ENCODE measurements at regions not wholly inside any gene's neighbourhood (a gene's known extent, or its start where the extent isn't known, plus 50 kb on each side); places are given as distances from the start of the nearest gene placed in this dataset.
A peak's percentile ranks its signal among the peaks of the same experiment; 100 is the strongest.
"Not testable (repeated sequence)": the region's sequence is repeated elsewhere in the genome, so short reads cannot be mapped to it uniquely, and the experiment has no call there.

DNA sequence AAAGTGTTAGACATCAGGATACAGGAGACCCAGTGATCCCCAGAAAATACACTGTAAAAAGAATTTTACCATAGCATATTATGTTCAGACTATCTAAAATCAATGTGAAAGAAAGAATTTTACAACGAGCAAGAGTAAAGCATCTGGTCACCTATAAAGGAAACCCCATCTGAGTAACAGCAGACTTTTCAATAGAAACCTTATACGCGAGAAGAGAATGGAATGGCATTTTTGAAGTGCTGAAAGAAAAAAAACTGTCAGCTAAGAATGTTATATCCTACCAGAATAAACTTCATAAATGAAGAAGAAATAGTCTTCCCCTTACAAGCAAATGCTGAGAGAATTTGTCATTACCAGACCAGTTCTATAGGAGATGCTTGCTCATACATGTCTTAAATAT lies 532.1 kb upstream of the NR5A2 start:
- no peak overlapping the region for H3K4ac ChIP-seq (ENCODE audit: low read depth, low read length)
- H3K9ac ChIP-seq (ENCODE audit: low read length) = no peak overlapping the region
- H4K91ac ChIP-seq (ENCODE audit: low read depth, low read length) = no peak overlapping the region
- no peak overlapping the region for H4K12ac ChIP-seq (ENCODE audit: low read depth, low read length)
- H3K9me3 ChIP-seq (ENCODE audit: insufficient read depth, low read depth, low read length) = no peaks in the 10 kb centered on the region
- H3K4me2 ChIP-seq (ENCODE audit: low read length) = no peak overlapping the region
- no peak overlapping the region for H3K27ac ChIP-seq (ENCODE audit: low read depth, low read length)
- H3K23ac ChIP-seq (ENCODE audit: low read length) = no peak overlapping the region
- H2BK12ac ChIP-seq (ENCODE audit: low read length) = no peak overlapping the region
- no peak overlapping the region for H4K8ac ChIP-seq (ENCODE audit: low read depth, low read length)
- no peak overlapping the region for H2BK5ac ChIP-seq (ENCODE audit: low read depth, low read length, poor library complexity)
- no peaks in the 10 kb centered on the region for H3K79me2 ChIP-seq (ENCODE audit: control insufficient read depth, insufficient read depth, low read length, poor library complexity)
- H3K4me3 ChIP-seq (ENCODE audit: low read depth, low read length) = no peak overlapping the region
- H3K27me3 ChIP-seq (ENCODE audit: insufficient read depth, low read length) = no peaks in the 10 kb centered on the region
- H3K79me1 ChIP-seq (ENCODE audit: low read length) = no peaks in the 10 kb centered on the region
- no peak for DNase-seq
- H2AK5ac ChIP-seq (ENCODE audit: low read length) = no peak overlapping the region
- H3K18ac ChIP-seq (ENCODE audit: low read length) = no peak overlapping the region
- H3K36me3 ChIP-seq (ENCODE audit: control insufficient read depth in 1 of 2, insufficient read depth in 2 of 2, low read length in 2 of 2) = no peaks in the 10 kb centered on the region
- no peak overlapping the region for H2AFZ ChIP-seq (ENCODE audit: insufficient read depth, low read length, poor library complexity)
- H3K14ac ChIP-seq (ENCODE audit: low read length) = no peak overlapping the region
- no CpG with 5 or more reads among the region's 3 CpGs for WGBS (ENCODE audit: extremely low coverage, insufficient coverage, insufficient read length)
- H3K4me1 ChIP-seq (ENCODE audit: control insufficient read depth in 1 of 2, insufficient read depth in 2 of 2, low read length in 2 of 2) = no peaks in the 10 kb centered on the region
- no peak overlapping the region for H2BK120ac ChIP-seq (ENCODE audit: insufficient read depth, low read length, poor library complexity)

DNA sequence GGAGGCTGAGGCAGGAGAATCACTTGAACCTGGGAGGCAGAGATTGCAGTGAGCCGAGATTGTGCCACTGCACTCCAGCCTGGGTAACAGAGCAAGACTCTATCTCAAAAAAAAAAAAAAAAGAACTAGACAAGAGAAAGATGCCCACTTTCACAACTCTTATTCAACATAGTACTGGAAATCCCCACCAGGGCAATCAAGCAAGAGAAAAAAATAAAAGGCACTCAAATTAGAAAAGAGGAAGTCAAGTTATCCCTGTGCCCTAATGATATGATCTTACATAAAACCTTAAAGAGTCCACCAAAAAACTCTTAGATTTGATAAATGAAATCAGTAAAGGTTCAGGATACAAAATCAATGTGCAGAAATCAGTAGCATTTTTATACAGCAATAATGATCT lies 528.7 kb upstream of the NR5A2 start:
- not testable (repeated sequence) for H3K27me3 ChIP-seq (ENCODE audit: insufficient read depth, low read length); H3K4ac ChIP-seq (ENCODE audit: low read depth, low read length); H3K9me3 ChIP-seq (ENCODE audit: insufficient read depth, low read depth, low read length); H3K27ac ChIP-seq (ENCODE audit: low read depth, low read length); H4K8ac ChIP-seq (ENCODE audit: low read depth, low read length); H2BK5ac ChIP-seq (ENCODE audit: low read depth, low read length, poor library complexity); DNase-seq; H2BK12ac ChIP-seq (ENCODE audit: low read length); H3K4me2 ChIP-seq (ENCODE audit: low read length); H3K79me1 ChIP-seq (ENCODE audit: low read length); H2AFZ ChIP-seq (ENCODE audit: insufficient read depth, low read length, poor library complexity); H4K12ac ChIP-seq (ENCODE audit: low read depth, low read length); H4K91ac ChIP-seq (ENCODE audit: low read depth, low read length); H3K79me2 ChIP-seq (ENCODE audit: control insufficient read depth, insufficient read depth, low read length, poor library complexity); H3K18ac ChIP-seq (ENCODE audit: low read length); H3K4me1 ChIP-seq (ENCODE audit: control insufficient read depth in 1 of 2, insufficient read depth in 2 of 2, low read length in 2 of 2); H2AK5ac ChIP-seq (ENCODE audit: low read length); H3K4me3 ChIP-seq (ENCODE audit: low read depth, low read length); H3K23ac ChIP-seq (ENCODE audit: low read length); H2BK120ac ChIP-seq (ENCODE audit: insufficient read depth, low read length, poor library complexity); H3K36me3 ChIP-seq (ENCODE audit: control insufficient read depth in 1 of 2, insufficient read depth in 2 of 2, low read length in 2 of 2); H3K9ac ChIP-seq (ENCODE audit: low read length); H3K14ac ChIP-seq (ENCODE audit: low read length)
- no CpG with 5 or more reads among the region's 1 CpG for WGBS (ENCODE audit: extremely low coverage, insufficient coverage, insufficient read length)

DNA sequence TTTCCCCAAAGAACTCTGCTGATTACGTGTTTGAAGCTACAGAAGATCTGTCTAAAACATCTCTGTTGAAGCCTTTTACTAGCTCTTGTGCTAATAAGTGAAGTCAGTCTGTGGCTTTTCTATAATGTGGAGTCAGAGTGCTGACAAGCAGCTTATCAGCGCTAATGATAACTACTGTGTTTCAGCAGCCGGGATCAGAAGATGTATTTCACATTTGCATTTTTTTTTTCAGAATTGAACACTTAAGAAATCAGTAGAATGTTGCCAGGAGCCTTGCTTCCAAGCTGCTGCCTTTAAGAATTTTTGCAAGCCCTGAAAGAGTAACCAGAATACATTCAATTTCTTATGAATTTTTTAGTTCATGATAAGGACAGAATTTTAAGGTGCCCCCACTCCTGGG lies 519.4 kb upstream of the NR5A2 start:
- Histone ChIP-seq H2AFZ (ENCODE audit: insufficient read depth, low read length, poor library complexity) (no peak overlapping the region), H3K79me1 (ENCODE audit: low read length) (no peaks in the 10 kb centered on the region), H2BK120ac (ENCODE audit: insufficient read depth, low read length, poor library complexity) (no peak overlapping the region), H3K14ac (ENCODE audit: low read length) (no peak overlapping the region), H4K8ac (ENCODE audit: low read depth, low read length) (no peak overlapping the region), H3K4me1 (ENCODE audit: control insufficient read depth in 1 of 2, insufficient read depth in 2 of 2, low read length in 2 of 2) (no peaks in the 10 kb centered on the region), H3K27ac (ENCODE audit: low read depth, low read length) (no peak overlapping the region), H3K23ac (ENCODE audit: low read length) (no peak overlapping the region), H4K91ac (ENCODE audit: low read depth, low read length) (no peak overlapping the region), H4K12ac (ENCODE audit: low read depth, low read length) (no peak overlapping the region), H2BK5ac (ENCODE audit: low read depth, low read length, poor library complexity) (no peak overlapping the region), H3K4me2 (ENCODE audit: low read length) (no peak overlapping the region), H3K9ac (ENCODE audit: low read length) (no peak overlapping the region), H3K9me3 (ENCODE audit: insufficient read depth, low read depth, low read length) (no peaks in the 10 kb centered on the region), H3K36me3 (ENCODE audit: control insufficient read depth in 1 of 2, insufficient read depth in 2 of 2, low read length in 2 of 2) (no peaks in the 10 kb centered on the region), H2AK5ac (ENCODE audit: low read length) (no peak overlapping the region), H3K27me3 (ENCODE audit: insufficient read depth, low read length) (no peaks in the 10 kb centered on the region), H3K4ac (ENCODE audit: low read depth, low read length) (no peak overlapping the region), H2BK12ac (ENCODE audit: low read length) (no peak overlapping the region), H3K4me3 (ENCODE audit: low read depth, low read length) (no peak overlapping the region), H3K79me2 (ENCODE audit: control insufficient read depth, insufficient read depth, low read length, poor library complexity) (no peaks in the 10 kb centered on the region), H3K18ac (ENCODE audit: low read length) (no peak overlapping the region)
- no CpG with 5 or more reads among the region's 3 CpGs for WGBS (ENCODE audit: extremely low coverage, insufficient coverage, insufficient read length)
- no peak for DNase-seq

DNA sequence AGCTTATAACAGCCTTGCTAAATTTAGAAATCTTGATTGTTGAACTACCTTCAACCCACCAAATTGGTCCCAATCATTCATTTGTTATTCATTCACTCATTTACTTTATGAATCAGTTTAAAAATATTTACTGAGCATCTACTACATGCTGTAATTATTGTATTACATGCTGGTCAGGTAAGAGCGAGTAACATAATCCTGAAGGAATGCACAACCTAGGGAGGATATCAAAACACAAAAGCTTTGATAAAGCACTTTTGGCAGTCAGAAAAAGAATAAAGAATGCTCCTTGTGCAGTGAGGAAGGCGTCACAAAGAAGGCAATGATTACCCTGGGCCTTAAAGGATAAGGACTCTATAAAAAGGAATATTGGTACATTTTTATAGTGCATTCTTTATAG lies 518.9 kb upstream of the NR5A2 start:
- WGBS (ENCODE audit: extremely low coverage, insufficient coverage, insufficient read length) = no CpG with 5 or more reads among the region's 2 CpGs
- H3K9ac ChIP-seq (ENCODE audit: low read length) = no peak overlapping the region
- H3K36me3 ChIP-seq (ENCODE audit: control insufficient read depth in 1 of 2, insufficient read depth in 2 of 2, low read length in 2 of 2) = no peaks in the 10 kb centered on the region
- no peaks in the 10 kb centered on the region for H3K79me1 ChIP-seq (ENCODE audit: low read length)
- H3K4me1 ChIP-seq (ENCODE audit: control insufficient read depth in 1 of 2, insufficient read depth in 2 of 2, low read length in 2 of 2) = no peaks in the 10 kb centered on the region
- H3K23ac ChIP-seq (ENCODE audit: low read length) = no peak overlapping the region
- H4K8ac ChIP-seq (ENCODE audit: low read depth, low read length) = no peak overlapping the region
- no peak overlapping the region for H3K27ac ChIP-seq (ENCODE audit: low read depth, low read length)
- H2BK5ac ChIP-seq (ENCODE audit: low read depth, low read length, poor library complexity) = no peak overlapping the region
- H3K4ac ChIP-seq (ENCODE audit: low read depth, low read length) = no peak overlapping the region
- H3K9me3 ChIP-seq (ENCODE audit: insufficient read depth, low read depth, low read length) = no peaks in the 10 kb centered on the region
- no peak overlapping the region for H2AK5ac ChIP-seq (ENCODE audit: low read length)
- no peak overlapping the region for H3K4me3 ChIP-seq (ENCODE audit: low read depth, low read length)
- H3K27me3 ChIP-seq (ENCODE audit: insufficient read depth, low read length) = no peaks in the 10 kb centered on the region
- no peak overlapping the region for H4K12ac ChIP-seq (ENCODE audit: low read depth, low read length)
- no peak overlapping the region for H3K4me2 ChIP-seq (ENCODE audit: low read length)
- H2AFZ ChIP-seq (ENCODE audit: insufficient read depth, low read length, poor library complexity) = no peak overlapping the region
- H3K14ac ChIP-seq (ENCODE audit: low read length) = no peak overlapping the region
- H3K79me2 ChIP-seq (ENCODE audit: control insufficient read depth, insufficient read depth, low read length, poor library complexity) = no peaks in the 10 kb centered on the region
- no peak overlapping the region for H3K18ac ChIP-seq (ENCODE audit: low read length)
- no peak overlapping the region for H4K91ac ChIP-seq (ENCODE audit: low read depth, low read length)
- DNase-seq = peak in 1 of 2 donors; percentile 50
- H2BK120ac ChIP-seq (ENCODE audit: insufficient read depth, low read length, poor library complexity) = no peak overlapping the region
- no peak overlapping the region for H2BK12ac ChIP-seq (ENCODE audit: low read length)

All from trophoblast cell (in vitro differentiated cells and primary cell).